ENCODE measurements at regions not wholly inside any gene's neighbourhood (a gene's known extent, or its start where the extent isn't known, plus 50 kb on each side); places are given as distances from the start of the nearest gene placed in this dataset.

DNA sequence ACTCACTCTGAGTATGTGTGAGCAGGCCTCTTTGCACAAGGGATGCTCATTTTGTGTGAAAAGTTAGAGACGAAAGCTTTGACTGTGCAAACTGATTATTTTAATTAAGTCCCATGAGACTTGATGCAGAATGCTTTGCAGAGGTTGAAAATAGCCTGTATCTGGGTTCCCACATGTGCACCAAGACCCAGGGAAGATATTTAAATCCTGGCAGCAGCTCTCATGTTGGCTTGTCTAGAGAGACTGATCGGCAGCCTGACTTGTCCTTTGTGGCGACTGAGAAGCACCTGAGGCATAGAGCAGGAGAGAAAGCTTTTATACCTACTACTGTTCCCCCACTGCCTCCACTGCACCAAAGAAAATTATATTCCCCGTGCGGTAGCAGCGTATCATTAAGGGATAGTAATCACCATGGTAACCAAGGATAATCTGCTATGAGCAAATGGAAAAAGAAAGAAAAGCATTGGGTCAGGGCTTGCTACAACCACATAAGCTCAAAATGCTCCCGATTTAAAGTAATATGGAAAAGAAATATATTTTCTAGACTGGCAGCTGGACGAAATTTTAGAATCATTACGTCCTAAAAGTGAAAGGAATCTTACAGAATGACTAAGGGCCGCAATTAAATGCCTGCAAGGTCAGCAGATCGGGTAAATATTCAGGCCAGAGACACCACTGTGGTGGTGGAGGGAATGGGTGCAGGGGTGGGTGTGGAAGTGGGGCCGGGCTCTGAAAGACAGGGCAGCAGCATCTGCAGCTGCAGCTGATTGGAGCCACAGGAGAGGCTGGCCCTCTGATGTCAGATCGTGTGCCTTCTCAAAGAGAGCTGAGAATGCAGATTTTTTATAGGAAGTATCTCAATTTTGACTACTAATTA is 135.3 kb upstream of the EPB41L4A start:
- TF ChIP-seq, protein P1, sequence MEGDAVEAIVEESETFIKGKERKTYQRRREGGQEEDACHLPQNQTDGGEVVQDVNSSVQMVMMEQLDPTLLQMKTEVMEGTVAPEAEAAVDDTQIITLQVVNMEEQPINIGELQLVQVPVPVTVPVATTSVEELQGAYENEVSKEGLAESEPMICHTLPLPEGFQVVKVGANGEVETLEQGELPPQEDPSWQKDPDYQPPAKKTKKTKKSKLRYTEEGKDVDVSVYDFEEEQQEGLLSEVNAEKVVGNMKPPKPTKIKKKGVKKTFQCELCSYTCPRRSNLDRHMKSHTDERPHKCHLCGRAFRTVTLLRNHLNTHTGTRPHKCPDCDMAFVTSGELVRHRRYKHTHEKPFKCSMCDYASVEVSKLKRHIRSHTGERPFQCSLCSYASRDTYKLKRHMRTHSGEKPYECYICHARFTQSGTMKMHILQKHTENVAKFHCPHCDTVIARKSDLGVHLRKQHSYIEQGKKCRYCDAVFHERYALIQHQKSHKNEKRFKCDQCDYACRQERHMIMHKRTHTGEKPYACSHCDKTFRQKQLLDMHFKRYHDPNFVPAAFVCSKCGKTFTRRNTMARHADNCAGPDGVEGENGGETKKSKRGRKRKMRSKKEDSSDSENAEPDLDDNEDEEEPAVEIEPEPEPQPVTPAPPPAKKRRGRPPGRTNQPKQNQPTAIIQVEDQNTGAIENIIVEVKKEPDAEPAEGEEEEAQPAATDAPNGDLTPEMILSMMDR (conservative IDR thresholded peaks at IDR 0.05; ENCODE audit: low read length): no peak
- TF ChIP-seq EZH2phosphoT487 (IDR thresholded peaks at IDR 0.05; ENCODE audit: borderline replicate concordance, low read depth, low read length): no peak

Data from OCI-LY7 (cell line).